ENCODE measurements at regions not wholly inside any gene's neighbourhood (a gene's known extent, or its start where the extent isn't known, plus 50 kb on each side); places are given as distances from the start of the nearest gene placed in this dataset.
"Not testable (repeated sequence)": the region's sequence is repeated elsewhere in the genome, so short reads cannot be mapped to it uniquely, and the experiment has no call there.

GRCh38 chr15:20272422-20273184, 269.0 kb downstream of the GOLGA6L6 start:
- no peaks in the 10 kb centered on the region for H3K9me3 ChIP-seq (ENCODE audit: low read length)

GRCh38 chr15:20271647-20272046, 270.0 kb downstream of the GOLGA6L6 start:
- Histone ChIP-seq H3K79me2 (ENCODE audit: insufficient read depth, low read depth, low read length) (no peaks in the 10 kb centered on the region), H3K4me1 (ENCODE audit: insufficient read depth, low read length, poor library complexity, severe bottlenecking) (no peaks in the 10 kb centered on the region), H3K4me2 (ENCODE audit: low read length) (no peak overlapping the region), H3K4me3 (ENCODE audit: low read depth, low read length, poor library complexity, severe bottlenecking) (no peak overlapping the region), H3K27ac (ENCODE audit: low read depth, low read length, poor library complexity, severe bottlenecking) (no peak overlapping the region), H3K9me2 (ENCODE audit: insufficient read depth, low read length) (no peaks in the 10 kb centered on the region), H2AFZ (ENCODE audit: low read length) (no peak overlapping the region), H4K20me1 (ENCODE audit: insufficient read depth, low read length) (no peaks in the 10 kb centered on the region), H3K36me3 (ENCODE audit: insufficient read depth, low read length) (no peaks in the 10 kb centered on the region), H3K9me3 (ENCODE audit: low read length) (no peaks in the 10 kb centered on the region)
- ChIA-PET CTCF (ENCODE audit: unreplicated experiment) (no interaction called here), POLR2A (no interaction called here)
- no peak for TF ChIP-seq EZH2phosphoT487 (IDR thresholded peaks at IDR 0.05; ENCODE audit: borderline replicate concordance, low read depth, low read length)
- no peak for TF ChIP-seq CTCF (conservative IDR thresholded peaks at IDR 0.05; ENCODE audit: low read length)
- intact Hi-C loops (cut with micrococcal nuclease; ENCODE audit: unreplicated experiment), result no loop called here
- DNase-seq (ENCODE audit: low spot score), result no peak
- BruUV-seq (replicated peaks), result no TSS peak

More at GRCh38 chr15:20272422-20273184, 269.0 kb downstream of the GOLGA6L6 start:
- Histone ChIP-seq H3K79me2 (ENCODE audit: insufficient read depth, low read depth, low read length) (no peaks in the 10 kb centered on the region), H3K4me1 (ENCODE audit: insufficient read depth, low read length, poor library complexity, severe bottlenecking) (no peaks in the 10 kb centered on the region), H3K4me2 (ENCODE audit: low read length) (no peak overlapping the region), H4K20me1 (ENCODE audit: insufficient read depth, low read length) (no peaks in the 10 kb centered on the region), H3K36me3 (ENCODE audit: insufficient read depth, low read length) (no peaks in the 10 kb centered on the region), H3K4me3 (ENCODE audit: low read depth, low read length, poor library complexity, severe bottlenecking) (no peak overlapping the region), H3K9me2 (ENCODE audit: insufficient read depth, low read length) (no peaks in the 10 kb centered on the region), H2AFZ (ENCODE audit: low read length) (no peak overlapping the region), H3K27ac (ENCODE audit: low read depth, low read length, poor library complexity, severe bottlenecking) (no peak overlapping the region)
- ChIA-PET POLR2A (no interaction called here), CTCF (ENCODE audit: unreplicated experiment) (no interaction called here)
- no peak for DNase-seq (ENCODE audit: low spot score)
- intact Hi-C loops (cut with micrococcal nuclease; ENCODE audit: unreplicated experiment), result no loop called here
- BruUV-seq (replicated peaks), result no TSS peak
- no peak for TF ChIP-seq CTCF (conservative IDR thresholded peaks at IDR 0.05; ENCODE audit: low read length)
- TF ChIP-seq EZH2phosphoT487 (IDR thresholded peaks at IDR 0.05; ENCODE audit: borderline replicate concordance, low read depth, low read length), result no peak

- CTCF ChIA-PET (ENCODE audit: unreplicated experiment); DNase-seq (ENCODE audit: low spot score); intact Hi-C loops (cut with micrococcal nuclease; ENCODE audit: unreplicated experiment); H3K79me2 ChIP-seq (ENCODE audit: insufficient read depth, low read depth, low read length); H3K4me2 ChIP-seq (ENCODE audit: low read length); POLR2A ChIA-PET; H3K4me1 ChIP-seq (ENCODE audit: insufficient read depth, low read length, poor library complexity, severe bottlenecking); H4K20me1 ChIP-seq (ENCODE audit: insufficient read depth, low read length); H3K36me3 ChIP-seq (ENCODE audit: insufficient read depth, low read length); H3K9me2 ChIP-seq (ENCODE audit: insufficient read depth, low read length); H3K27ac ChIP-seq (ENCODE audit: low read depth, low read length, poor library complexity, severe bottlenecking); H3K4me3 ChIP-seq (ENCODE audit: low read depth, low read length, poor library complexity, severe bottlenecking); H2AFZ ChIP-seq (ENCODE audit: low read length); H3K9me3 ChIP-seq (ENCODE audit: low read length); BruUV-seq (replicated peaks): not testable (repeated sequence)
Observed at GRCh38 chr15:20269956-20270355, 271.6 kb downstream of the GOLGA6L6 start.

GRCh38 chr15:20267996-20268395, 273.6 kb downstream of the GOLGA6L6 start:
- H3K36me3 ChIP-seq (ENCODE audit: insufficient read depth, low read length); H3K27ac ChIP-seq (ENCODE audit: low read depth, low read length, poor library complexity, severe bottlenecking); intact Hi-C loops (cut with micrococcal nuclease; ENCODE audit: unreplicated experiment); DNase-seq (ENCODE audit: low spot score); H3K9me2 ChIP-seq (ENCODE audit: insufficient read depth, low read length); H3K4me1 ChIP-seq (ENCODE audit: insufficient read depth, low read length, poor library complexity, severe bottlenecking); POLR2A ChIA-PET; CTCF ChIA-PET (ENCODE audit: unreplicated experiment); H4K20me1 ChIP-seq (ENCODE audit: insufficient read depth, low read length); H3K4me3 ChIP-seq (ENCODE audit: low read depth, low read length, poor library complexity, severe bottlenecking); BruUV-seq (replicated peaks); H2AFZ ChIP-seq (ENCODE audit: low read length); H3K79me2 ChIP-seq (ENCODE audit: insufficient read depth, low read depth, low read length); H3K4me2 ChIP-seq (ENCODE audit: low read length); H3K9me3 ChIP-seq (ENCODE audit: low read length): not testable (repeated sequence)

GRCh38 chr15:20267051-20267730, 274.4 kb downstream of the GOLGA6L6 start:
- H4K20me1 ChIP-seq (ENCODE audit: insufficient read depth, low read length); CTCF ChIA-PET (ENCODE audit: unreplicated experiment): not testable (repeated sequence)

More at GRCh38 chr15:20267051-20267730, 274.4 kb downstream of the GOLGA6L6 start:
- H3K27ac ChIP-seq (ENCODE audit: low read depth, low read length, poor library complexity, severe bottlenecking); H3K9me2 ChIP-seq (ENCODE audit: insufficient read depth, low read length); H3K79me2 ChIP-seq (ENCODE audit: insufficient read depth, low read depth, low read length); H3K36me3 ChIP-seq (ENCODE audit: insufficient read depth, low read length); intact Hi-C loops (cut with micrococcal nuclease; ENCODE audit: unreplicated experiment); H3K9me3 ChIP-seq (ENCODE audit: low read length); BruUV-seq (replicated peaks); H2AFZ ChIP-seq (ENCODE audit: low read length); H3K4me1 ChIP-seq (ENCODE audit: insufficient read depth, low read length, poor library complexity, severe bottlenecking); H3K4me2 ChIP-seq (ENCODE audit: low read length); DNase-seq (ENCODE audit: low spot score); H3K4me3 ChIP-seq (ENCODE audit: low read depth, low read length, poor library complexity, severe bottlenecking); POLR2A ChIA-PET: not testable (repeated sequence)
